ENCODE measurements at regions not wholly inside any gene's neighbourhood (a gene's known extent, or its start where the extent isn't known, plus 50 kb on each side); places are given as distances from the start of the nearest gene placed in this dataset.
"Not testable (repeated sequence)": the region's sequence is repeated elsewhere in the genome, so short reads cannot be mapped to it uniquely, and the experiment has no call there.

- DNase-seq = no peak
These were observed 257.8 kb upstream of the CCDC196 start for GRCh38 chr14:66228267-66228970.

- DNase-seq = no peak
These were observed 254.4 kb upstream of the CCDC196 start for GRCh38 chr14:66231820-66232219.

DNA sequence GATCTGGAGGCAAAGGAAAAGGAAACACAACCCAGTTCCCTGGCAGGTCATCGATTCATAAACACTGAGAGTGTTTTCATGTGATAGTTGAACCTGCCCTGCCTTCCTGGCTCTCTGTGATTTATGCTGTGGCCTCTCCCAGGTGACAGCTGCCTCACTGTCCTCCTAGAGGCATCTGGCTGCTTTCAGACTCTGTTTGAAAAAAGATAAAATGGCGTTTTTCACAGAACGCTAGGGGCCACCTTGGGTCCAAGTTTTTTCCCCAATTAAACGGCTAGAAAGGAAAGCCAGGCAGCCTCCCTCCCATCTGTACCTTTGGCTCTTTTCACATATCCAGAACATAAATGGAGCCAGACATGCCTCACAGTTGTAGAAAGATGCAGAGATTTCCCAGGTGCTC, 252.6 kb upstream of the CCDC196 start:
- peak; percentile 57 for DNase-seq

- peak; percentile 77 for DNase-seq
These were observed 251.8 kb upstream of the CCDC196 start for GRCh38 chr14:66234411-66234810.

GRCh38 chr14:66237741-66238140, 248.4 kb upstream of the CCDC196 start:
- no peak for DNase-seq

- DNase-seq = no peak
These were observed 247.2 kb upstream of the CCDC196 start for GRCh38 chr14:66238969-66239368.

DNA sequence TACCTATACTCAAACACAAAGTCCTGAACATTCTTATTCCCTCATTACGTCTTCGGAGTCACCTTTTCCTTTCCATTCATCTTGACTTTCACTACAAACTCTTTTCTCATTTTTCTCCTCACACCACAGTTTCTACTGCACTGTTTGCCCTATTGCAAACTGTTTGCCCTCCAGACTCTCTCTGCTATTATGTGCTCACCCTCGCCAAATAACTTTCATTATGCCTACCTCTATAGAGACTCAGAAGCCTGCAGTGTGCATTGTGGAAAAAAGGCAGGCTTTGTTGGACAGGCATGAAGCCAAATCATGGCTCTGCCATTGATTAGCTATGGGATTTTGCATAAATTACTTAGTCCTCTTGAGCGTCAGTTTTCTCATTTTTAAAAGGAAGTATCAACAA, 246.6 kb upstream of the CCDC196 start:
- no peak for DNase-seq

GRCh38 chr14:66240105-66240504, 246.1 kb upstream of the CCDC196 start:
- no peak for DNase-seq

GRCh38 chr14:66242001-66242400, 244.2 kb upstream of the CCDC196 start:
- DNase-seq = peak; percentile 65

GRCh38 chr14:66244834-66245233, 241.3 kb upstream of the CCDC196 start:
- DNase-seq = no peak

- DNase-seq = no peak
These were observed 238.4 kb upstream of the CCDC196 start for GRCh38 chr14:66247662-66248193.

GRCh38 chr14:66248256-66248655, 237.9 kb upstream of the CCDC196 start:
- DNase-seq = no peak

GRCh38 chr14:66249544-66249943, 236.6 kb upstream of the CCDC196 start:
- no peak for DNase-seq

DNA sequence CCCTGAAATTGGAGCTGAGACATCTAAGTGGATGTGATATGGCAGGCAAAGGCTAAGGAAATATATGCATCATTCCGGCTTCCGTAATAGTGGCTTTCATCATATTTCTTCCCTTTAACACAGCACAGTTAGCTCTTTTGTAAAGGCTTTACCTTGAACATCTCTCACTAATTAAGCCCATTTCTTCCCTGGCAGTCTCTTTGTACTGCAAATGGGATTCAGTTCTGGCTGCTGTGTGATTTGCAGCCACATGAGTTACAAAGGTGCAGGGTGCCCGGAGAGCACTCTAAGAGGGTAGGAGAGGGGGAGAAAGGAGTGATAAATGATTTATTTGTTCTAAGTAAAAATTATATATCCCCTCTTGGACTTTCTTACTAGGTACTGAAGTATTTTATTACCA, 232.1 kb upstream of the CCDC196 start:
- no peak for DNase-seq

DNA sequence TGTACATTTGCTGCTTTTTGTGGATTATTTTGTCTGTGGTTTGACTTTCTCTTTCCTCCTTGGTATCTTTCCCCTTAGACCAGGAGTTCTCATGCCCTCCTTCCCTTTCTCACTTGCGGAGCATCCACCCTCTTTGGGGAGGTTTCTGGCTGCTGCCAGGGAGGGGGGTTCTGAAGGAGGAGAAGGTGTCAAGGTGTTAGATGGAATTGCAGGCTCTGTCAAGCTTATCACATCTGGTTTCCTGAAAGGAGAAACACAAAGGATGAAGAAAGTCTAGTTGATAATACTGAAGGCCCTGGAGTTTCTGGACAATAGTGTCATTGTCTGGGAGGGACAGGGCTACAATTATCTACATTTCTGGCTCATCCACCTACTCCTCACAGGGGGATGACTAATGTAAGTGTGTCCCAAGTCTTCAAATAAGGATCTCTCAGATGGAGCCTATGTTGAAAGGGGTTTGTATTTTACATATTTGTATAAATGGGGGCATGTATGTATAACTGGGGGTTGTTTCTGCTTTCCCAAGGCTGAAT, 217.3 kb upstream of the CCDC196 start:
- no peak for DNase-seq

- DNase-seq = no peak
These were observed 213.9 kb upstream of the CCDC196 start for GRCh38 chr14:66272221-66272620.

DNA sequence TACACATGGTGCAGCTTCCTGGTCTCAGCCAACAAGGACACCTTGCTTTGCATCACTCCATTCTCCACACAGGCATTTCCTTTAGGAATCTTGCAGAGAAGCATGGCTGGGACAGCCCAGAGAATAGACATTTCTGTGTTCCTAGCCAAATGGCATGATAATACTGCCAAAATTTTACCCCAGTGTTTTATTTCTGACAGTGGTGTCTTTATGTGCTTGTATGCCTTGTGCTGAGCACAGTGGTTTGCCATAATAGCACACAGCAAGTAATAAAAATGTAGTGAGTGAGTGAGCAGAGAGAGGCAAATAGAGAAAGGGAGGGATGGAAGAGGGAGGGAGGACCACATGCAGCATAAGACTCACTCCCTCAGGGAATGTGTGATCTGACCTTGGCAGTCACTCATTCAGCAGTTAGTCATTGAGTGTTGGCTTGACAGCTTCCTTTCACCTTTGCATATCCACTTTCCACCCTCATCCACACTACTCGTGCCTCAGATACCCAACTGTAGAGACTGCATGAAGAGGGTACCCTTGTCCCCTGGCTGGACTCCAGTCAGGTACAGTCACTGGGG, 212.8 kb upstream of the CCDC196 start:
- no peak for DNase-seq

GRCh38 chr14:66278418-66278817, 207.8 kb upstream of the CCDC196 start:
- not testable (repeated sequence) for DNase-seq

- no peak for DNase-seq
These were observed 205.0 kb upstream of the CCDC196 start for GRCh38 chr14:66281036-66281776.

DNA sequence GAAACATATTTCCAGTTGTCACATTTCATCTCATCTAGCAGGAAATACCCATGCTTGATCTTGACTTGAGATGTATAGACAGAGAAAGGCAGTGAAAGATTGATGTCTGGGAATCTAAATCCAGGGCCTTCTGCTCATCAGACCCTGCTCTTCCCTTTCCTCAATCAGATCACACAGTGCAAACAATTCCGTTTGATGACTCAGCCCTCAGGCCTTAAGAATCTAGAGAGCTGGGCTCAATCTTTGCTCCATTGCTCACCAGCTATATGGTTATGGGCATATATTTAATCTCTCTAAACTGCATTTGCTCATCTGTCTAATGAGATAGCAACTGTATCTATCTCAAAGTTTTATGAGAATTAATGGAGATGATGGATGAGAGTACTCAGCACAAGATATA, 201.8 kb upstream of the CCDC196 start:
- DNase-seq = no peak

- no peak for DNase-seq
These were observed 197.7 kb upstream of the CCDC196 start for GRCh38 chr14:66288511-66288910.

DNA sequence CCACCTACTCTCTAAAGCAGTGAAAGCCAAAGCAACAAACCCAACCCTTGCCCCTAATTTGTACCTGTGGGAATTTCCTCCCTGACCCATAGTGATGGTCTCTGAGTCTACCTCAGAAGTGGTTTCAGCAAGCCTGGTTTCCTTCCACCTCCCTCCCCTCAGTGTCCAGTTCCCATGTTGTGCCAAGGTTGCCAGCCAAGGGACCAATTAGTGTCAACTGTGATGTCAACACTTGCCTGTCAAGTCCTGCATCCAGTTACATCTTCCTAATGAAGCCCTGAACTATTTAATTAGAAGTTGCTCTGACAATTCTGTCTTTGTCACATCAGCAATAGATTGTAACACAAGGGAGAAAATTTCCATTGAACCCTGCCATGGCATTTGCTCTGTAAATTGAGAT, 194.4 kb upstream of the CCDC196 start:
- DNase-seq = no peak

GRCh38 chr14:66293533-66294105, 192.6 kb upstream of the CCDC196 start:
- no peak for DNase-seq
